ENCODE measurements at regions not wholly inside any gene's neighbourhood (a gene's known extent, or its start where the extent isn't known, plus 50 kb on each side); places are given as distances from the start of the nearest gene placed in this dataset.

DNA sequence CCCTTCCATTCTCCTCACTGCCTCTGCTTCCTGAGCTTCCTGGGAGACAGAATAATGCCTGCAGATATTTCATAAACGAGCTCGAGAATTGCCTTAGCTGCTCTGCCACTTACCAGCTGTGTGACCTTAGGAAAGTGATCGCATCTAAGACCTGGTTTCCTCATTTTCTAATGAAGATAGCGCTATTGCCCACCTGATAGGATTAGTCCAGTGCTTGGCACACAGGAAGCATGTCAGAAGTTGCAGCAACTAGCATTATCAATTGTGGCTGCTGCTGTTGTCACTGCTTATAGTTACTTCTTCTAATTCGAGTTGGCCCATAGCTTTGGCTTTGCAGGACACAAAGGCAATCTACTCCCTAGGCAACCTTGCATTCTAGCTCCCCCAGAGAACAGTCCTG lies 305.5 kb upstream of the SGK1 start:
- no peak for TF ChIP-seq ESRRG (CRISPR knock-in tag; IDR thresholded peaks at IDR 0.05)
- no peak for ATAC-seq

DNA sequence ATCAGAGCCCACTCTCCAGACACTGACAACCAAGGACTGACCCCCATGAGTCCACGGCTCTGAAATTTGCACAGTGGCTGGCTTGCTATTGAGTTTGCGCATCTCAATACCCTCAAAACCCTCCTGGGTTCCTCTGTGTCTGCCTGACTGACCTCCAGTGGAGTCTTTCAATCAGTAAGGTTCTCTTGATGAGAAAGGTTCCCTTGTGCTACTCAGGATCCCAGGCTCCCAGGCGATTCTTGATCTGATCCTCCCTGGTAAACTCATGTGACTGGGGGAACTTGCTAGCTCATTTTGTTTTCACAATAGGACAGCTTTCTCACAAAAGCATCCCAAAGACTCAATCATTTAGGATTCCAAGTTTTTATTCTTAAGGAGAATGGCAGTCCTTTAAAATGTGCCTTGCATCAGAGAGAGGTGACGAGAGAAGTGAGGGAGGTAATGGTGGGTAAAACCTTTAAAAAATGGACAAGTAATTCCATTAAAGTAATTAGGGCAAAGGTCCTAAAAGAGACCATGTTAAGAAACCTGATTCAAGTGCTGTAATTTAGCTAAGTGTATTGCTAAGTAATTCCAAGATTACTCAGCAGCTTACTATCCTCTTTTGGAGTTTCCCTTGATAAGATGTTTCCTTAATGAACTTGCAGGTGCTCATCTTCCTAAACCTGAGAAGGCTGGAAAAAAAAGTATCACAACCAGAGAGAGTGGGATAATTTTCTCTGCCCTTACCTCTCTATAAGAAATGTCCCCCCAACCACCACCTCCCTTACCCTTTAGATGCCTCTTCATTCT lies 304.7 kb upstream of the SGK1 start:
- no peak for TF ChIP-seq PPARA (CRISPR knock-in tag; IDR thresholded peaks at IDR 0.05; ENCODE audit: borderline replicate concordance)
- no peak for TF ChIP-seq BACH2 (CRISPR knock-in tag; IDR thresholded peaks at IDR 0.05; ENCODE audit: borderline replicate concordance)
- no peak for TF ChIP-seq ZNF565 (CRISPR knock-in tag; conservative IDR thresholded peaks at IDR 0.05; ENCODE audit: low read depth)
- no peak for TF ChIP-seq ZFP3 (CRISPR knock-in tag; IDR thresholded peaks at IDR 0.05)
- no peak for TF ChIP-seq SNAI2 (CRISPR knock-in tag; IDR thresholded peaks at IDR 0.05)
- TF ChIP-seq ZC3H10 (CRISPR knock-in tag; IDR thresholded peaks at IDR 0.05) = no peak
- no peak for TF ChIP-seq TOX (CRISPR knock-in tag; IDR thresholded peaks at IDR 0.05; ENCODE audit: borderline replicate concordance)
- TF ChIP-seq ESRRG (CRISPR knock-in tag; IDR thresholded peaks at IDR 0.05) = no peak
- TF ChIP-seq, protein P1, sequence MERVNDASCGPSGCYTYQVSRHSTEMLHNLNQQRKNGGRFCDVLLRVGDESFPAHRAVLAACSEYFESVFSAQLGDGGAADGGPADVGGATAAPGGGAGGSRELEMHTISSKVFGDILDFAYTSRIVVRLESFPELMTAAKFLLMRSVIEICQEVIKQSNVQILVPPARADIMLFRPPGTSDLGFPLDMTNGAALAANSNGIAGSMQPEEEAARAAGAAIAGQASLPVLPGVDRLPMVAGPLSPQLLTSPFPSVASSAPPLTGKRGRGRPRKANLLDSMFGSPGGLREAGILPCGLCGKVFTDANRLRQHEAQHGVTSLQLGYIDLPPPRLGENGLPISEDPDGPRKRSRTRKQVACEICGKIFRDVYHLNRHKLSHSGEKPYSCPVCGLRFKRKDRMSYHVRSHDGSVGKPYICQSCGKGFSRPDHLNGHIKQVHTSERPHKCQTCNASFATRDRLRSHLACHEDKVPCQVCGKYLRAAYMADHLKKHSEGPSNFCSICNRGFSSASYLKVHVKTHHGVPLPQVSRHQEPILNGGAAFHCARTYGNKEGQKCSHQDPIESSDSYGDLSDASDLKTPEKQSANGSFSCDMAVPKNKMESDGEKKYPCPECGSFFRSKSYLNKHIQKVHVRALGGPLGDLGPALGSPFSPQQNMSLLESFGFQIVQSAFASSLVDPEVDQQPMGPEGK (CRISPR knock-in tag; IDR thresholded peaks at IDR 0.05; ENCODE audit: borderline replicate concordance) = no peak
- TF ChIP-seq ZNF8 (CRISPR knock-in tag; IDR thresholded peaks at IDR 0.05) = no peak
- TF ChIP-seq TCF4 (CRISPR knock-in tag; IDR thresholded peaks at IDR 0.05; ENCODE audit: borderline replicate concordance) = no peak
- TF ChIP-seq CSDC2 (CRISPR knock-in tag; IDR thresholded peaks at IDR 0.05) = no peak
- TF ChIP-seq ZFP30 (CRISPR knock-in tag; IDR thresholded peaks at IDR 0.05) = no peak
- TF ChIP-seq, protein P2, sequence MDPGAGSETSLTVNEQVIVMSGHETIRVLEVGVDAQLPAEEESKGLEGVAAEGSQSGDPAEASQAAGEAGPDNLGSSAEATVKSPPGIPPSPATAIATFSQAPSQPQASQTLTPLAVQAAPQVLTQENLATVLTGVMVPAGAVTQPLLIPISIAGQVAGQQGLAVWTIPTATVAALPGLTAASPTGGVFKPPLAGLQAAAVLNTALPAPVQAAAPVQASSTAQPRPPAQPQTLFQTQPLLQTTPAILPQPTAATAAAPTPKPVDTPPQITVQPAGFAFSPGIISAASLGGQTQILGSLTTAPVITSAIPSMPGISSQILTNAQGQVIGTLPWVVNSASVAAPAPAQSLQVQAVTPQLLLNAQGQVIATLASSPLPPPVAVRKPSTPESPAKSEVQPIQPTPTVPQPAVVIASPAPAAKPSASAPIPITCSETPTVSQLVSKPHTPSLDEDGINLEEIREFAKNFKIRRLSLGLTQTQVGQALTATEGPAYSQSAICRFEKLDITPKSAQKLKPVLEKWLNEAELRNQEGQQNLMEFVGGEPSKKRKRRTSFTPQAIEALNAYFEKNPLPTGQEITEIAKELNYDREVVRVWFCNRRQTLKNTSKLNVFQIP (CRISPR knock-in tag; IDR thresholded peaks at IDR 0.05; ENCODE audit: borderline replicate concordance, low read depth) = no peak
- TF ChIP-seq, protein P3, sequence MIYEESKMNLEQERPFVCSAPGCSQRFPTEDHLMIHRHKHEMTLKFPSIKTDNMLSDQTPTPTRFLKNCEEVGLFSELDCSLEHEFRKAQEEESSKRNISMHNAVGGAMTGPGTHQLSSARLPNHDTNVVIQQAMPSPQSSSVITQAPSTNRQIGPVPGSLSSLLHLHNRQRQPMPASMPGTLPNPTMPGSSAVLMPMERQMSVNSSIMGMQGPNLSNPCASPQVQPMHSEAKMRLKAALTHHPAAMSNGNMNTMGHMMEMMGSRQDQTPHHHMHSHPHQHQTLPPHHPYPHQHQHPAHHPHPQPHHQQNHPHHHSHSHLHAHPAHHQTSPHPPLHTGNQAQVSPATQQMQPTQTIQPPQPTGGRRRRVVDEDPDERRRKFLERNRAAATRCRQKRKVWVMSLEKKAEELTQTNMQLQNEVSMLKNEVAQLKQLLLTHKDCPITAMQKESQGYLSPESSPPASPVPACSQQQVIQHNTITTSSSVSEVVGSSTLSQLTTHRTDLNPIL (CRISPR knock-in tag; IDR thresholded peaks at IDR 0.05; ENCODE audit: low read depth) = no peak
- no peak for TF ChIP-seq OSR1 (CRISPR knock-in tag; IDR thresholded peaks at IDR 0.05)
- ATAC-seq = no peak

DNA sequence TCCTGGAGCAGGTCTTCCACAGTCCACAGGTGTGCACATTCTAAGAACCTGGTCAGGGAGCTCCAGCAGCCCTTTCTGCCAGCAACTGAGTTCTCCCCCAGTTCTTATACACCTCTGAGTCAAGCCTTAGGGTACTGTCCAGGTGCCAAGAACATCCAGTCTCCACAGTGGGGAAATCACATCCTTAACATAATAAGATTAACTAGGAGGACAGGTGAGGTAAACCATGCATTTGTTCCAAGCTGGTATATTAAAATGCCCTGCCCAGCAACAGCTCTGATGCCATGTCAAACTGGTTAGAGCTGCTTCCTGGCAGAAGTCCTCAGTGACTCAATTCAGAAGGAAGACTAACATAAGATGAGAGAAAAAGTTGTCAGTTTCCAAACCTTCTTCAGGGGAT lies 303.9 kb upstream of the SGK1 start:
- ATAC-seq = 0 out of 3 replicates have a peak, but pooled peaks have one; percentile 27
- TF ChIP-seq BACH2 (CRISPR knock-in tag; IDR thresholded peaks at IDR 0.05; ENCODE audit: borderline replicate concordance) (no peak), GLIS3 (CRISPR knock-in tag; IDR thresholded peaks at IDR 0.05) (no peak), ZFP3 (CRISPR knock-in tag; IDR thresholded peaks at IDR 0.05) (no peak), RARB (CRISPR knock-in tag; IDR thresholded peaks at IDR 0.05) (no peak), PPARA (CRISPR knock-in tag; IDR thresholded peaks at IDR 0.05; ENCODE audit: borderline replicate concordance) (no peak), ZFP30 (CRISPR knock-in tag; IDR thresholded peaks at IDR 0.05) (no peak), ZNF70 (CRISPR knock-in tag; IDR thresholded peaks at IDR 0.05) (no peak), CSDC2 (CRISPR knock-in tag; IDR thresholded peaks at IDR 0.05) (no peak), TCF4 (CRISPR knock-in tag; IDR thresholded peaks at IDR 0.05; ENCODE audit: borderline replicate concordance) (no peak), ARNTL (CRISPR knock-in tag; IDR thresholded peaks at IDR 0.05; ENCODE audit: borderline replicate concordance, low read depth) (no peak), ZNF8 (CRISPR knock-in tag; IDR thresholded peaks at IDR 0.05) (no peak), SNAI2 (CRISPR knock-in tag; IDR thresholded peaks at IDR 0.05) (no peak)
- TF ChIP-seq, protein P1 (CRISPR knock-in tag; IDR thresholded peaks at IDR 0.05; ENCODE audit: borderline replicate concordance) = no peak
- TF ChIP-seq, protein P4, sequence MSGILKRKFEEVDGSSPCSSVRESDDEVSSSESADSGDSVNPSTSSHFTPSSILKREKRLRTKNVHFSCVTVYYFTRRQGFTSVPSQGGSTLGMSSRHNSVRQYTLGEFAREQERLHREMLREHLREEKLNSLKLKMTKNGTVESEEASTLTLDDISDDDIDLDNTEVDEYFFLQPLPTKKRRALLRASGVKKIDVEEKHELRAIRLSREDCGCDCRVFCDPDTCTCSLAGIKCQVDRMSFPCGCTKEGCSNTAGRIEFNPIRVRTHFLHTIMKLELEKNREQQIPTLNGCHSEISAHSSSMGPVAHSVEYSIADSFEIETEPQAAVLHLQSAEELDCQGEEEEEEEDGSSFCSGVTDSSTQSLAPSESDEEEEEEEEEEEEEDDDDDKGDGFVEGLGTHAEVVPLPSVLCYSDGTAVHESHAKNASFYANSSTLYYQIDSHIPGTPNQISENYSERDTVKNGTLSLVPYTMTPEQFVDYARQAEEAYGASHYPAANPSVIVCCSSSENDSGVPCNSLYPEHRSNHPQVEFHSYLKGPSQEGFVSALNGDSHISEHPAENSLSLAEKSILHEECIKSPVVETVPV (CRISPR knock-in tag; IDR thresholded peaks at IDR 0.05) = no peak
- TF ChIP-seq, protein P3 (CRISPR knock-in tag; IDR thresholded peaks at IDR 0.05; ENCODE audit: low read depth) = no peak
- TF ChIP-seq, protein P5, sequence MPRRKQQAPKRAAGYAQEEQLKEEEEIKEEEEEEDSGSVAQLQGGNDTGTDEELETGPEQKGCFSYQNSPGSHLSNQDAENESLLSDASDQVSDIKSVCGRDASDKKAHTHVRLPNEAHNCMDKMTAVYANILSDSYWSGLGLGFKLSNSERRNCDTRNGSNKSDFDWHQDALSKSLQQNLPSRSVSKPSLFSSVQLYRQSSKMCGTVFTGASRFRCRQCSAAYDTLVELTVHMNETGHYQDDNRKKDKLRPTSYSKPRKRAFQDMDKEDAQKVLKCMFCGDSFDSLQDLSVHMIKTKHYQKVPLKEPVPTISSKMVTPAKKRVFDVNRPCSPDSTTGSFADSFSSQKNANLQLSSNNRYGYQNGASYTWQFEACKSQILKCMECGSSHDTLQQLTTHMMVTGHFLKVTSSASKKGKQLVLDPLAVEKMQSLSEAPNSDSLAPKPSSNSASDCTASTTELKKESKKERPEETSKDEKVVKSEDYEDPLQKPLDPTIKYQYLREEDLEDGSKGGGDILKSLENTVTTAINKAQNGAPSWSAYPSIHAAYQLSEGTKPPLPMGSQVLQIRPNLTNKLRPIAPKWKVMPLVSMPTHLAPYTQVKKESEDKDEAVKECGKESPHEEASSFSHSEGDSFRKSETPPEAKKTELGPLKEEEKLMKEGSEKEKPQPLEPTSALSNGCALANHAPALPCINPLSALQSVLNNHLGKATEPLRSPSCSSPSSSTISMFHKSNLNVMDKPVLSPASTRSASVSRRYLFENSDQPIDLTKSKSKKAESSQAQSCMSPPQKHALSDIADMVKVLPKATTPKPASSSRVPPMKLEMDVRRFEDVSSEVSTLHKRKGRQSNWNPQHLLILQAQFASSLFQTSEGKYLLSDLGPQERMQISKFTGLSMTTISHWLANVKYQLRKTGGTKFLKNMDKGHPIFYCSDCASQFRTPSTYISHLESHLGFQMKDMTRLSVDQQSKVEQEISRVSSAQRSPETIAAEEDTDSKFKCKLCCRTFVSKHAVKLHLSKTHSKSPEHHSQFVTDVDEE (CRISPR knock-in tag; IDR thresholded peaks at IDR 0.05) = no peak
- TF ChIP-seq, protein P2 (CRISPR knock-in tag; IDR thresholded peaks at IDR 0.05; ENCODE audit: borderline replicate concordance, low read depth) = no peak

Measured in SK-N-SH treated with all-trans-retinoic acid at 6 μM for 48 hours (cell line).